CD14-positive monocyte (primary cell): ENCODE measurements at regions not wholly inside any gene's neighbourhood (a gene's known extent, or its start where the extent isn't known, plus 50 kb on each side); places are given as distances from the start of the nearest gene placed in this dataset.

Source experiments
- DNase-seq, 3 donors: peaks; one replicate each; pipeline ENCODE4 v3.0.0-alpha.2; 2011 to 2022
- H2AFZ ChIP-seq: 2 replicates; pipeline ENCODE4 v1.6.0; 2012; ENCODE audit warnings: mild to moderate bottlenecking, low read depth, low read length, inconsistent platforms; ENCODE audit not compliant: insufficient read depth, poor library complexity, severe bottlenecking
- H3K27ac ChIP-seq, 2 donors: 1 replicate in 1 of 2; 2 replicates in 1 of 2; pipeline ENCODE4 v1.5.1; 2012 to 2013; ENCODE audit warnings: low read length in 2 of 2, control low read depth in 1 of 2, inconsistent platforms in 1 of 2, low read depth in 1 of 2, mild to moderate bottlenecking in 1 of 2
- H3K27me3 ChIP-seq, 2 donors: one replicate each; pipeline versions ENCODE4 v1.6.0 to v1.6.1; 2011 to 2013; ENCODE audit warnings: low read length in 2 of 2; ENCODE audit not compliant: control insufficient read depth in 2 of 2, insufficient read depth in 2 of 2
- H3K36me3 ChIP-seq, 2 donors: replicated peaks in 1 of 2; 1 replicate in 1 of 2; 2 replicates in 1 of 2; pipeline versions ENCODE4 v1.5.1 to v1.6.1; 2012 to 2013; ENCODE audit warnings: low read length in 2 of 2, control low read depth in 1 of 2, inconsistent platforms in 1 of 2, mild to moderate bottlenecking in 1 of 2; ENCODE audit not compliant: insufficient read depth in 2 of 2, control insufficient read depth in 1 of 2
- H3K4me1 ChIP-seq, 2 donors: 1 replicate in 1 of 2; 2 replicates in 1 of 2; pipeline versions ENCODE4 v1.5.1 to v1.6.1; 2012 to 2013; ENCODE audit warnings: low read length in 2 of 2, control low read depth in 1 of 2, inconsistent platforms in 1 of 2, mild to moderate bottlenecking in 1 of 2, moderate library complexity in 1 of 2; ENCODE audit not compliant: insufficient read depth in 2 of 2, control insufficient read depth in 1 of 2
- H3K4me2 ChIP-seq: replicated peaks from 2 replicates; pipeline ENCODE3; 2012; ENCODE audit warnings: low read length, moderate library complexity, mild to moderate bottlenecking; ENCODE audit not compliant: poor library complexity, severe bottlenecking; ENCODE audit errors: extremely low read depth
- H3K4me3 ChIP-seq, 3 experiments: fragments of 200-600 bp in 1 of 3; sonication (generic) in 1 of 3; replicated peaks in 1 of 3; 1 replicate in 2 of 3; 2 replicates in 1 of 3; pipeline ENCODE4 v1.5.1; 2011 to 2013; ENCODE audit warnings: low read length in 3 of 3, mild to moderate bottlenecking in 3 of 3, control low read depth in 2 of 3, low read depth in 2 of 3, inconsistent platforms in 1 of 3, moderate library complexity in 1 of 3
- H3K79me2 ChIP-seq: 2 replicates; pipeline ENCODE4 v1.6.0; 2012; ENCODE audit warnings: mild to moderate bottlenecking, control low read depth, inconsistent platforms, low read length, moderate library complexity; ENCODE audit not compliant: insufficient read depth
- H3K9ac ChIP-seq: 2 replicates; pipeline ENCODE4 v1.6.0; 2017; ENCODE audit warnings: low read length, mild to moderate bottlenecking; ENCODE audit not compliant: insufficient read depth, poor library complexity, severe bottlenecking
- H3K9me3 ChIP-seq, 2 donors: replicated peaks in 1 of 2; 1 replicate in 1 of 2; 2 replicates in 1 of 2; pipeline versions ENCODE4 v1.5.1 to v1.6.1; 2012 to 2013; ENCODE audit warnings: low read length in 2 of 2, control low read depth in 1 of 2; ENCODE audit not compliant: control insufficient read depth in 1 of 2, insufficient read depth in 1 of 2
- H4K20me1 ChIP-seq: 2 replicates; pipeline ENCODE4 v1.6.0; 2012; ENCODE audit warnings: mild to moderate bottlenecking, low read length, control low read depth, moderate library complexity; ENCODE audit not compliant: insufficient read depth
- H3K27ac Mint-ChIP-seq, 7 donors: one replicate each; pipeline ENCODE4 v1.8.0; 2020; ENCODE audit warnings: mild to moderate bottlenecking in 7 of 7, mixed read lengths in 7 of 7, moderate library complexity in 6 of 7, inconsistent platforms in 2 of 7
- H3K27me3 Mint-ChIP-seq, 3 donors: one replicate each; pipeline ENCODE4 v1.8.0; 2021 to 2022; ENCODE audit warnings: low read depth in 3 of 3, mild to moderate bottlenecking in 3 of 3, mixed read lengths in 3 of 3, moderate library complexity in 3 of 3, inconsistent platforms in 1 of 3
- H3K36me3 Mint-ChIP-seq, 2 donors: one replicate each; pipeline ENCODE4 v1.8.0; 2020; ENCODE audit warnings: mixed read lengths in 2 of 2, inconsistent platforms in 1 of 2, mild to moderate bottlenecking in 1 of 2
- H3K4me1 Mint-ChIP-seq: one replicate; pipeline ENCODE4 v1.8.0; 2020; ENCODE audit warnings: mild to moderate bottlenecking, mixed read lengths
- H3K4me3 Mint-ChIP-seq, 2 donors: one replicate each; pipeline ENCODE4 v1.8.0; 2020; ENCODE audit warnings: mild to moderate bottlenecking in 2 of 2, mixed read lengths in 2 of 2, moderate library complexity in 1 of 2
- H3K9me3 Mint-ChIP-seq, 7 donors: one replicate each; pipeline ENCODE4 v1.8.0; 2020 to 2022; ENCODE audit warnings: mixed read lengths in 7 of 7, mild to moderate bottlenecking in 6 of 7, moderate library complexity in 6 of 7, inconsistent platforms in 2 of 7
- CTCF ChIP-seq: fragments of 200-600 bp; IDR thresholded peaks from one replicate; pipeline ENCODE4 v1.8.0; 2022; ENCODE audit warnings: antibody characterized with exemption, mild to moderate bottlenecking
- WGBS: methylation state at CpG from one replicate; pipeline ENCODE4 v1.1.5; 2013; ENCODE audit warnings: missing lambda C conversion rate; ENCODE audit not compliant: insufficient coverage; 5-methylcytosine and 5-hydroxymethylcytosine counted together
- intact Hi-C, 2 donors: fragments of 100-400 bp; cut with micrococcal nuclease; formaldehyde crosslinking; loops; one replicate each; pipeline versions ENCODE4 v1.15.0 to v1.15.1; 2023

GRCh38 chr5:57586649-57587048 lies 104.0 kb upstream of the ACTBL2 start:
- H3K9me3 ChIP-seq, result no peaks in the 10 kb centered on the region
- no peaks in the 10 kb centered on the region for H3K4me1 ChIP-seq
- H3K27ac ChIP-seq, result no peak overlapping the region
- no peaks in the 10 kb centered on the region for H3K79me2 ChIP-seq
- Mint-ChIP-seq H3K27ac (no peak overlapping the region), H3K27me3 (no peaks in the 10 kb centered on the region), H3K36me3 (no peaks in the 10 kb centered on the region), H3K4me1 (no peaks in the 10 kb centered on the region), H3K4me3 (no peak overlapping the region), H3K9me3 (peaks cover 0 to 9% (median 3%) of the 10 kb centered on the region in 7 donors)
- no CpG with 5 or more reads among the region's 1 CpG for WGBS
- no peak overlapping the region for H3K9ac ChIP-seq
- DNase-seq, result no peak
- no peak overlapping the region for H2AFZ ChIP-seq
- H3K4me3 ChIP-seq, result no peak overlapping the region
- no peak for TF ChIP-seq CTCF
- no peaks in the 10 kb centered on the region for H3K36me3 ChIP-seq
- intact Hi-C loops, result no loop called here
- no peak overlapping the region for H3K4me2 ChIP-seq
- H3K27me3 ChIP-seq, result no peaks in the 10 kb centered on the region
- H4K20me1 ChIP-seq, result no peaks in the 10 kb centered on the region

- DNase-seq, result no peak
- Histone ChIP-seq H3K4me2 (no peak overlapping the region), H3K9ac (no peak overlapping the region), H3K4me1 (no peaks in the 10 kb centered on the region), H2AFZ (no peak overlapping the region), H3K36me3 (no peaks in the 10 kb centered on the region), H3K27me3 (no peaks in the 10 kb centered on the region), H4K20me1 (no peaks in the 10 kb centered on the region), H3K9me3 (no peaks in the 10 kb centered on the region), H3K4me3 (no peak overlapping the region), H3K79me2 (no peaks in the 10 kb centered on the region), H3K27ac (no peak overlapping the region)
- H3K36me3 Mint-ChIP-seq, result no peaks in the 10 kb centered on the region
- no peaks in the 10 kb centered on the region for H3K4me1 Mint-ChIP-seq
- H3K4me3 Mint-ChIP-seq, result no peak overlapping the region
- H3K27ac Mint-ChIP-seq, result no peak overlapping the region
- intact Hi-C loops, result no loop called here
- H3K27me3 Mint-ChIP-seq, result no peaks in the 10 kb centered on the region
- 100% methylated on average over 1 of the region's 3 CpGs for WGBS
- H3K9me3 Mint-ChIP-seq, result peaks cover 0 to 8% (median 5%) of the 10 kb centered on the region in 7 donors
- TF ChIP-seq CTCF, result no peak
Measured at GRCh38 chr5:57582578-57583070, 100.0 kb upstream of the ACTBL2 start.
